OCI-LY7 (cell line): ENCODE measurements at regions not wholly inside any gene's neighbourhood (a gene's known extent, or its start where the extent isn't known, plus 50 kb on each side); places are given as distances from the start of the nearest gene placed in this dataset.

Experiments used
- BruUV-seq: library from RNA; stranded (reverse); fragments of 400-500 nt; replicated peaks from 2 replicates; lab custom pipeline; 2021; lab: Mats Ljungman, UMichigan
- CTCF ChIA-PET: fragments of 300-600 bp; sonication (Branson Sonifier 250); formaldehyde crosslinking; loops from one replicate; lab custom pipeline; 2022; ENCODE audit warnings: antibody characterized with exemption; ENCODE audit not compliant: unreplicated experiment; lab: Charles Lee
- POLR2A ChIA-PET: fragments of 300-600 bp; sonication (Branson Sonifier 250); formaldehyde crosslinking; loops from one replicate; lab custom pipeline; 2022; ENCODE audit warnings: antibody characterized with exemption; lab: Charles Lee
- DNase-seq: peaks from one replicate; pipeline ENCODE4 v3.0.0-alpha.2; 2015; ENCODE audit warnings: low spot score
- H2AFZ ChIP-seq: fragments of 200-600 bp; sonication (generic), shearing (Covaris generic); 2 replicates; pipeline ENCODE4 v1.6.1; 2014; ENCODE audit warnings: mild to moderate bottlenecking, antibody characterized with exemption, low read length, moderate library complexity
- H3K27ac ChIP-seq: fragments of 200-600 bp; sonication (generic); 2 replicates; pipeline ENCODE4 v1.5.1; 2014; ENCODE audit warnings: mixed run types, low read depth, mild to moderate bottlenecking, moderate library complexity, low read length, inconsistent platforms; ENCODE audit not compliant: poor library complexity, severe bottlenecking
- H3K36me3 ChIP-seq: fragments of 200-600 bp; sonication (generic); 2 replicates; pipeline ENCODE4 v1.6.1; 2014; ENCODE audit warnings: mild to moderate bottlenecking, antibody characterized with exemption, low read length, moderate library complexity, mixed read lengths; ENCODE audit not compliant: insufficient read depth
- H3K4me1 ChIP-seq: fragments of 200-600 bp; sonication (generic); 2 replicates; pipeline ENCODE4 v1.5.1; 2014; ENCODE audit warnings: mild to moderate bottlenecking, low read length; ENCODE audit not compliant: insufficient read depth, poor library complexity, severe bottlenecking
- H3K4me2 ChIP-seq: fragments of 200-600 bp; sonication (generic); 2 replicates; pipeline ENCODE4 v1.6.1; 2014; ENCODE audit warnings: mild to moderate bottlenecking, low read length
- H3K4me3 ChIP-seq: fragments of 200-600 bp; sonication (generic); 2 replicates; pipeline ENCODE4 v1.5.1; 2014; ENCODE audit warnings: mild to moderate bottlenecking, low read depth, low read length; ENCODE audit not compliant: poor library complexity, severe bottlenecking
- H3K79me2 ChIP-seq: fragments of 200-600 bp; sonication (generic); 2 replicates; pipeline ENCODE4 v1.6.1; 2016; ENCODE audit warnings: low read depth, mild to moderate bottlenecking, low read length, moderate library complexity, mixed read lengths; ENCODE audit not compliant: insufficient read depth
- H3K9me2 ChIP-seq: fragments of 200-600 bp; sonication (generic); 2 replicates; pipeline ENCODE4 v1.6.1; 2016; ENCODE audit warnings: mild to moderate bottlenecking, low read length, mixed read lengths; ENCODE audit not compliant: insufficient read depth
- H3K9me3 ChIP-seq: fragments of 200-600 bp; sonication (generic); 2 replicates; pipeline ENCODE4 v1.6.1; 2014; ENCODE audit warnings: mild to moderate bottlenecking, mixed run types, low read length, mixed read lengths
- H4K20me1 ChIP-seq: fragments of 200-600 bp; sonication (generic); 2 replicates; pipeline ENCODE4 v1.6.1; 2014; ENCODE audit warnings: mild to moderate bottlenecking, antibody characterized with exemption, low read length, moderate library complexity, mixed read lengths; ENCODE audit not compliant: insufficient read depth
- EZH2phosphoT487 ChIP-seq: fragments of 200-600 bp; sonication (generic); IDR thresholded peaks from 2 replicates; pipeline ENCODE4 v1.6.1; 2018; ENCODE audit warnings: low read depth, borderline replicate concordance, mild to moderate bottlenecking, mixed run types, antibody characterized with exemption, low read length, moderate library complexity, mixed read lengths
- intact Hi-C: fragments of 100-400 bp; cut with micrococcal nuclease; formaldehyde crosslinking; loops from one replicate; pipeline ENCODE4 v1.10.0; 2022; ENCODE audit not compliant: unreplicated experiment
- TF ChIP-seq, protein P1 (sequence below): fragments of 200-600 bp; sonication (generic); conservative IDR thresholded peaks from 2 replicates; pipeline ENCODE4 v1.5.1; 2014; ENCODE audit warnings: mild to moderate bottlenecking, antibody characterized with exemption, low read length, moderate library complexity, mixed read lengths

DNA sequence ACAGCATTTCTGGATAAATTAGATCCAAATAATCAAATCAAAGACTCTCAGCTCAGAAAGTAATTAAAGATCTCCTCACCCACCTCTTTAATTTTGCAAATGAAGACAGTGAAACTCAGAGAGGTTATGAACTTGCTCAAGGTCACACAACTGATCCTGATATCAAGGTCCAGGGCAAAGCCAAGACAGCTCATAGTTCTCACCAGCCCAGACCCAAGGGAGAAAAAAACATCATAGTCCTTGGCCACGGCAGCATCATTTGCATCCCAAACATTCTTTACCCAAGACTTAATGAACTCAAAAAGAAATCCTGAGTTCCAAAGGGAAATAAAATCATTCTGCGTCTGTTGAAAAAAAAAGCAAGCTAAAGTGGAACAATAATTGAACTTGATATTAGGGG is 112.1 kb downstream of the DAD1 start:
- Histone ChIP-seq H3K27ac (peak overlapping the region; percentile 81), H2AFZ (peak overlapping the region; percentile 59; the same call in 1 of the 2 replicates), H3K4me2 (peak overlapping the region; percentile 82), H3K9me2 (no peaks in the 10 kb centered on the region), H4K20me1 (no peaks in the 10 kb centered on the region), H3K4me3 (peak overlapping the region; percentile 37), H3K9me3 (no peaks in the 10 kb centered on the region), H3K4me1 (peaks cover 100% of the 10 kb centered on the region), H3K36me3 (no peaks in the 10 kb centered on the region), H3K79me2 (peaks cover 5% of the 10 kb centered on the region; the same call in 1 of the 2 replicates)
- TF ChIP-seq, protein P1, sequence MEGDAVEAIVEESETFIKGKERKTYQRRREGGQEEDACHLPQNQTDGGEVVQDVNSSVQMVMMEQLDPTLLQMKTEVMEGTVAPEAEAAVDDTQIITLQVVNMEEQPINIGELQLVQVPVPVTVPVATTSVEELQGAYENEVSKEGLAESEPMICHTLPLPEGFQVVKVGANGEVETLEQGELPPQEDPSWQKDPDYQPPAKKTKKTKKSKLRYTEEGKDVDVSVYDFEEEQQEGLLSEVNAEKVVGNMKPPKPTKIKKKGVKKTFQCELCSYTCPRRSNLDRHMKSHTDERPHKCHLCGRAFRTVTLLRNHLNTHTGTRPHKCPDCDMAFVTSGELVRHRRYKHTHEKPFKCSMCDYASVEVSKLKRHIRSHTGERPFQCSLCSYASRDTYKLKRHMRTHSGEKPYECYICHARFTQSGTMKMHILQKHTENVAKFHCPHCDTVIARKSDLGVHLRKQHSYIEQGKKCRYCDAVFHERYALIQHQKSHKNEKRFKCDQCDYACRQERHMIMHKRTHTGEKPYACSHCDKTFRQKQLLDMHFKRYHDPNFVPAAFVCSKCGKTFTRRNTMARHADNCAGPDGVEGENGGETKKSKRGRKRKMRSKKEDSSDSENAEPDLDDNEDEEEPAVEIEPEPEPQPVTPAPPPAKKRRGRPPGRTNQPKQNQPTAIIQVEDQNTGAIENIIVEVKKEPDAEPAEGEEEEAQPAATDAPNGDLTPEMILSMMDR, result no peak
- no peak for TF ChIP-seq EZH2phosphoT487
- DNase-seq, result no peak
- intact Hi-C loops, result loop anchor here (10.0 kb wide), 2 partner anchors 178 to 192 kb away; no protein-coding TSS in a partner anchor
- no TSS peak for BruUV-seq
- CTCF ChIA-PET, result interaction anchor here (0.6 to 2.0 kb wide), 7 partner anchors 11 to 210 kb away, joined by 3 to 9 read pairs (median 3); no protein-coding TSS in a partner anchor
- POLR2A ChIA-PET, result interaction anchor here (0.5 to 8.2 kb wide), 28 partner anchors 8 to 415 kb away, joined by 3 to 55 read pairs (median 4); partner anchors contain the start of gene OR6J1

DNA sequence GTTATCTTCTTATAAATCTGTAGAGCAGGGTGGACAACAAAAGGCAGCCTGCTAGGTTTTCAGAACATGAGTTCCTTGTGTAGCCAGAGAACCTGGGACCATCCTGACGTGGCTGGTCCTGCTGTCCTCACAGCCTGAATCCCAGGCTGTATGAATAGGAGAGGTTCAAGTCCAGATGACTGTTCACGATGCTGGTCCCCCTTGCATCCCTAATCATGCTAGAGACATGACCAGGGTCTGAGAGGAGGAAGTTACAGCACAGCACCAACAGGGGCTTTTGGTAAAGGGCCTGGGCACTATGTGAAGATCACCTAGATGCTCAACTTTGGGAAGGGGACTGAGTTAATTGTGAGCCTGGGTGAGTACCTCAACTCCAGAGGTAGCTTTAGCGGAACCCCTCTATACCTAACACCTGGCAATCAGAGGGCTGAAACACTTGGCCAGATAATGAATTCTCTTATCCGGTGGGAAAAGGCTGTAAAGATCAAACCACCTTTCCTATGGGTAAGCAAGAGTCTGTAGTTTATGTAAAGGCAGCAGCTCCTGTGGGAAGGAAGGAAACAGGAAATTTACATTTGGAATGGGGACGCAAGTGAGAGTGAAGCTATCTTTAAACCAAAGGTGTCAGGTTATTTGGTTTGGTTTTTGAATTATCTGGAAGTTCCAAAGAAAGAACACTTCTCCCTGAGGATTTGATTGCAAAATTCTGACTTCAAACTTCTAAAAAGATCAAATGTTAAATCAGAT is 112.8 kb downstream of the DAD1 start:
- DNase-seq, result peak; percentile 72
- no TSS peak for BruUV-seq
- intact Hi-C loops, result loop anchor here (10.0 kb wide), 2 partner anchors 179 to 191 kb away; no protein-coding TSS in a partner anchor
- H2AFZ ChIP-seq, result peak overlapping the region; percentile 59; the same call in 1 of the 2 replicates
- peak overlapping the region; percentile 81 for H3K27ac ChIP-seq
- no peaks in the 10 kb centered on the region for H3K36me3 ChIP-seq
- H3K4me1 ChIP-seq, result peaks cover 100% of the 10 kb centered on the region
- H3K9me2 ChIP-seq, result no peaks in the 10 kb centered on the region
- H3K9me3 ChIP-seq, result no peaks in the 10 kb centered on the region
- no peaks in the 10 kb centered on the region for H4K20me1 ChIP-seq
- TF ChIP-seq, protein P1, result no peak
- no peak for TF ChIP-seq EZH2phosphoT487
- H3K4me3 ChIP-seq, result peak overlapping the region; percentile 37
- H3K79me2 ChIP-seq, result peaks cover 5% of the 10 kb centered on the region; the same call in 1 of the 2 replicates
- ChIA-PET CTCF (interaction anchor here (0.6 to 2.0 kb wide), 6 partner anchors 16 to 209 kb away, joined by 3 to 9 read pairs (median 3); no protein-coding TSS in a partner anchor), POLR2A (interaction anchor here (0.6 to 8.2 kb wide), 24 partner anchors 8 to 344 kb away, joined by 3 to 55 read pairs (median 4); no protein-coding TSS in a partner anchor)
- peak overlapping the region; percentile 82 for H3K4me2 ChIP-seq
